HG03159 (cell line): ENCODE measurements at regions not wholly inside any gene's neighbourhood (a gene's known extent, or its start where the extent isn't known, plus 50 kb on each side); places are given as distances from the start of the nearest gene placed in this dataset.
A peak's percentile ranks its signal among the peaks of the same experiment; 100 is the strongest.

Source experiments
- ATAC-seq: cut with Tn5 transposase; IDR thresholded peaks from one replicate; pipeline ENCODE4 v1.9.1; 2021; ENCODE audit warnings: mild to moderate bottlenecking, moderate library complexity; ENCODE audit not compliant: unreplicated experiment

GRCh38 chr3:180828723-180829408, 83.6 kb upstream of the FXR1 start:
- ATAC-seq: no peak

- ATAC-seq: no peak
Measured at GRCh38 chr3:180829409-180830405, 82.8 kb upstream of the FXR1 start.

- no peak for ATAC-seq
Measured at GRCh38 chr3:180835501-180835900, 77.0 kb upstream of the FXR1 start.

- ATAC-seq: no peak
Measured at GRCh38 chr3:180836766-180837165, 75.7 kb upstream of the FXR1 start.

- ATAC-seq: no peak
Measured at GRCh38 chr3:180854887-180855286, 57.6 kb upstream of the FXR1 start.

GRCh38 chr3:180855364-180855763, 57.1 kb upstream of the FXR1 start:
- peak; percentile 73 for ATAC-seq

GRCh38 chr3:180855956-180856355, 56.5 kb upstream of the FXR1 start:
- ATAC-seq: no peak

GRCh38 chr3:180860180-180860858, 52.2 kb upstream of the FXR1 start:
- ATAC-seq: no peak
